ENCODE measurements at regions not wholly inside any gene's neighbourhood (a gene's known extent, or its start where the extent isn't known, plus 50 kb on each side); places are given as distances from the start of the nearest gene placed in this dataset.

- no TSS peak for BruUV-seq (replicated peaks)
- DNase-seq (ENCODE audit: unreplicated experiment), result no peak
- Mint-ChIP-seq H3K27ac (ENCODE audit: low read depth, unreplicated experiment) (no peak overlapping the region), H3K4me3 (ENCODE audit: unreplicated experiment) (no peak overlapping the region), H3K4me1 (ENCODE audit: insufficient read depth, unreplicated experiment) (peaks cover 17% of the 10 kb centered on the region), H3K36me3 (ENCODE audit: insufficient read depth, unreplicated experiment) (no peaks in the 10 kb centered on the region), H3K9me3 (ENCODE audit: unreplicated experiment) (no peaks in the 10 kb centered on the region), H3K27me3 (ENCODE audit: insufficient read depth, unreplicated experiment) (no peaks in the 10 kb centered on the region)
- TF ChIP-seq CTCF (IDR thresholded peaks at IDR 0.05; ENCODE audit: unreplicated experiment), result no peak
- POLR2A ChIA-PET, result interaction anchor here (0.7 kb wide), 1 partner anchor 9 kb away, joined by 3 read pairs; no protein-coding TSS in a partner anchor
- intact Hi-C loops (cut with micrococcal nuclease), result no loop called here
- CTCF ChIA-PET, result interaction anchor here (0.7 to 1.6 kb wide), 9 partner anchors 9 to 424 kb away, joined by 3 to 6 read pairs (median 4); no protein-coding TSS in a partner anchor
Observed at GRCh38 chr9:90024409-90024808, 419.6 kb downstream of the GADD45G start.

GRCh38 chr9:90024823-90025222 lies 420.0 kb downstream of the GADD45G start:
- Mint-ChIP-seq H3K27me3 (ENCODE audit: insufficient read depth, unreplicated experiment) (no peaks in the 10 kb centered on the region), H3K27ac (ENCODE audit: low read depth, unreplicated experiment) (no peak overlapping the region), H3K4me1 (ENCODE audit: insufficient read depth, unreplicated experiment) (peaks cover 18% of the 10 kb centered on the region), H3K4me3 (ENCODE audit: unreplicated experiment) (no peak overlapping the region), H3K9me3 (ENCODE audit: unreplicated experiment) (no peaks in the 10 kb centered on the region), H3K36me3 (ENCODE audit: insufficient read depth, unreplicated experiment) (no peaks in the 10 kb centered on the region)
- DNase-seq (ENCODE audit: unreplicated experiment), result no peak
- no TSS peak for BruUV-seq (replicated peaks)
- intact Hi-C loops (cut with micrococcal nuclease), result no loop called here
- ChIA-PET CTCF (interaction anchor here (0.7 to 1.6 kb wide), 7 partner anchors 14 to 424 kb away, joined by 3 to 5 read pairs (median 4); no protein-coding TSS in a partner anchor), POLR2A (interaction anchor here (0.7 to 1.4 kb wide), 2 partner anchors 9 to 83 kb away, joined by 3 to 5 read pairs; no protein-coding TSS in a partner anchor)
- TF ChIP-seq CTCF (IDR thresholded peaks at IDR 0.05; ENCODE audit: unreplicated experiment), result no peak

- peaks cover 16% of the 10 kb centered on the region for H3K4me1 Mint-ChIP-seq (ENCODE audit: insufficient read depth, unreplicated experiment)
- H3K27ac Mint-ChIP-seq (ENCODE audit: low read depth, unreplicated experiment), result no peak overlapping the region
- H3K36me3 Mint-ChIP-seq (ENCODE audit: insufficient read depth, unreplicated experiment), result no peaks in the 10 kb centered on the region
- CTCF ChIA-PET, result interaction anchor here (0.6 to 1.3 kb wide), 3 partner anchors 55 to 74 kb away, joined by 3 to 5 read pairs (median 3); no protein-coding TSS in a partner anchor
- no peaks in the 10 kb centered on the region for H3K27me3 Mint-ChIP-seq (ENCODE audit: insufficient read depth, unreplicated experiment)
- H3K9me3 Mint-ChIP-seq (ENCODE audit: unreplicated experiment), result no peaks in the 10 kb centered on the region
- DNase-seq (ENCODE audit: unreplicated experiment), result peak; percentile 75
- no peak overlapping the region for H3K4me3 Mint-ChIP-seq (ENCODE audit: unreplicated experiment)
- BruUV-seq (replicated peaks), result no TSS peak
- intact Hi-C loops (cut with micrococcal nuclease), result no loop called here
- POLR2A ChIA-PET, result interaction anchor here (0.6 to 1.6 kb wide), 4 partner anchors 12 to 84 kb away, joined by 3 to 8 read pairs (median 4); no protein-coding TSS in a partner anchor
- no peak for TF ChIP-seq CTCF (IDR thresholded peaks at IDR 0.05; ENCODE audit: unreplicated experiment)
Observed at GRCh38 chr9:90025816-90026215, 421.0 kb downstream of the GADD45G start.

GRCh38 chr9:90027296-90027790 lies 422.5 kb downstream of the GADD45G start:
- POLR2A ChIA-PET, result no interaction called here
- no peak for TF ChIP-seq CTCF (IDR thresholded peaks at IDR 0.05; ENCODE audit: unreplicated experiment)
- H3K36me3 Mint-ChIP-seq (ENCODE audit: insufficient read depth, unreplicated experiment), result no peaks in the 10 kb centered on the region
- DNase-seq (ENCODE audit: unreplicated experiment), result no peak
- no peak overlapping the region for H3K4me3 Mint-ChIP-seq (ENCODE audit: unreplicated experiment)
- no TSS peak for BruUV-seq (replicated peaks)
- no peak overlapping the region for H3K27ac Mint-ChIP-seq (ENCODE audit: low read depth, unreplicated experiment)
- H3K4me1 Mint-ChIP-seq (ENCODE audit: insufficient read depth, unreplicated experiment), result peaks cover 16% of the 10 kb centered on the region
- H3K9me3 Mint-ChIP-seq (ENCODE audit: unreplicated experiment), result no peaks in the 10 kb centered on the region
- H3K27me3 Mint-ChIP-seq (ENCODE audit: insufficient read depth, unreplicated experiment), result no peaks in the 10 kb centered on the region
- CTCF ChIA-PET, result interaction anchor here (0.6 kb wide), 1 partner anchor 42 kb away, joined by 3 read pairs; no protein-coding TSS in a partner anchor
- intact Hi-C loops (cut with micrococcal nuclease), result no loop called here

All from MCF 10A (cell line).